SU-DHL-6 (cell line): ENCODE measurements at regions not wholly inside any gene's neighbourhood (a gene's known extent, or its start where the extent isn't known, plus 50 kb on each side); places are given as distances from the start of the nearest gene placed in this dataset.

Source experiments
- H2AFZ ChIP-seq: fragments of 200-600 bp; sonication (generic); 2 replicates; pipeline ENCODE4 v1.6.1; 2014; ENCODE audit warnings: low read depth, mild to moderate bottlenecking, moderate library complexity, mixed read lengths, antibody characterized with exemption, low read length; ENCODE audit not compliant: severe bottlenecking
- H3F3A ChIP-seq: fragments of 200-600 bp; shearing (Covaris generic); 2 replicates; pipeline ENCODE4 v1.6.0; 2016; ENCODE audit warnings: antibody characterized with exemption, mild to moderate bottlenecking; ENCODE audit not compliant: insufficient read depth
- H3K27ac ChIP-seq: fragments of 200-600 bp; sonication (generic); 2 replicates; pipeline ENCODE4 v1.5.1; 2016; ENCODE audit warnings: low read depth, mild to moderate bottlenecking, low read length, moderate library complexity, mixed read lengths
- H3K27me3 ChIP-seq: fragments of 200-600 bp; sonication (generic), shearing (Covaris generic); 2 replicates; pipeline ENCODE4 v1.6.0; 2014; ENCODE audit warnings: mild to moderate bottlenecking, low read length
- H3K36me3 ChIP-seq: fragments of 200-600 bp; sonication (generic); 2 replicates; pipeline ENCODE4 v1.6.1; 2014; ENCODE audit warnings: mild to moderate bottlenecking, low read length, mixed read lengths
- H3K4me2 ChIP-seq: fragments of 300-600, 200-600 bp; shearing (Covaris generic), sonication (generic); 2 replicates; pipeline ENCODE4 v1.6.0; 2014; ENCODE audit warnings: low read length, low read depth, mild to moderate bottlenecking; ENCODE audit not compliant: poor library complexity, severe bottlenecking
- H3K4me3 ChIP-seq: fragments of 200-600 bp; sonication (generic); 2 replicates; pipeline ENCODE4 v1.5.1; 2014; ENCODE audit warnings: antibody characterized with exemption, low read length, mild to moderate bottlenecking, mixed read lengths; ENCODE audit not compliant: insufficient read depth, poor library complexity, severe bottlenecking
- H3K79me2 ChIP-seq: fragments of 200-600 bp; sonication (generic); 2 replicates; pipeline ENCODE4 v1.6.1; 2014; ENCODE audit warnings: mild to moderate bottlenecking, low read length, moderate library complexity; ENCODE audit not compliant: insufficient read depth
- H3K9ac ChIP-seq: fragments of 200-600 bp; sonication (generic); 2 replicates; pipeline ENCODE4 v1.7.0; 2014; ENCODE audit warnings: mild to moderate bottlenecking, low read length
- H3K9me2 ChIP-seq: fragments of 200-600 bp; sonication (generic); replicated peaks from 2 replicates; pipeline ENCODE4 v1.6.1; 2014; ENCODE audit warnings: low read length; ENCODE audit not compliant: insufficient read depth
- H3K9me3 ChIP-seq: fragments of 200-600 bp; sonication (generic); 2 replicates; pipeline ENCODE4 v1.6.1; 2014; ENCODE audit warnings: low read length, mixed read lengths; ENCODE audit not compliant: insufficient read depth
- H4K20me1 ChIP-seq: fragments of 200-600 bp; sonication (generic); 2 replicates; pipeline ENCODE4 v1.6.1; 2014; ENCODE audit warnings: low read depth, mild to moderate bottlenecking, antibody characterized with exemption, low read length, moderate library complexity, mixed read lengths
- EZH2phosphoT487 ChIP-seq: fragments of 200-600 bp; sonication (generic), shearing (Covaris generic); conservative IDR thresholded peaks from 2 replicates; pipeline ENCODE4 v1.6.1; 2018; ENCODE audit warnings: mild to moderate bottlenecking, antibody characterized with exemption, low read length, moderate library complexity, mixed read lengths
- TF ChIP-seq, protein P1 (sequence below): fragments of 200-600 bp; sonication (generic); IDR thresholded peaks from one replicate; pipeline ENCODE4 v1.5.1; 2017; ENCODE audit warnings: antibody characterized with exemption, mild to moderate bottlenecking, low read length, moderate library complexity; ENCODE audit not compliant: insufficient read depth, poor library complexity, severe bottlenecking

- Histone ChIP-seq H3K36me3 (no peaks in the 10 kb centered on the region), H3F3A (no peaks in the 10 kb centered on the region), H3K9me3 (no peaks in the 10 kb centered on the region), H3K9ac (no peak overlapping the region), H3K79me2 (no peaks in the 10 kb centered on the region), H3K27ac (no peak overlapping the region), H4K20me1 (no peaks in the 10 kb centered on the region), H3K4me2 (no peak overlapping the region), H3K4me3 (no peak overlapping the region), H3K9me2 (no peaks in the 10 kb centered on the region), H3K27me3 (no peaks in the 10 kb centered on the region), H2AFZ (no peak overlapping the region)
- TF ChIP-seq EZH2phosphoT487 = no peak
- TF ChIP-seq, protein P1, sequence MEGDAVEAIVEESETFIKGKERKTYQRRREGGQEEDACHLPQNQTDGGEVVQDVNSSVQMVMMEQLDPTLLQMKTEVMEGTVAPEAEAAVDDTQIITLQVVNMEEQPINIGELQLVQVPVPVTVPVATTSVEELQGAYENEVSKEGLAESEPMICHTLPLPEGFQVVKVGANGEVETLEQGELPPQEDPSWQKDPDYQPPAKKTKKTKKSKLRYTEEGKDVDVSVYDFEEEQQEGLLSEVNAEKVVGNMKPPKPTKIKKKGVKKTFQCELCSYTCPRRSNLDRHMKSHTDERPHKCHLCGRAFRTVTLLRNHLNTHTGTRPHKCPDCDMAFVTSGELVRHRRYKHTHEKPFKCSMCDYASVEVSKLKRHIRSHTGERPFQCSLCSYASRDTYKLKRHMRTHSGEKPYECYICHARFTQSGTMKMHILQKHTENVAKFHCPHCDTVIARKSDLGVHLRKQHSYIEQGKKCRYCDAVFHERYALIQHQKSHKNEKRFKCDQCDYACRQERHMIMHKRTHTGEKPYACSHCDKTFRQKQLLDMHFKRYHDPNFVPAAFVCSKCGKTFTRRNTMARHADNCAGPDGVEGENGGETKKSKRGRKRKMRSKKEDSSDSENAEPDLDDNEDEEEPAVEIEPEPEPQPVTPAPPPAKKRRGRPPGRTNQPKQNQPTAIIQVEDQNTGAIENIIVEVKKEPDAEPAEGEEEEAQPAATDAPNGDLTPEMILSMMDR = no peak
Observed at GRCh38 chr7:45413419-45413818, 160.7 kb upstream of the ADCY1 start.

DNA sequence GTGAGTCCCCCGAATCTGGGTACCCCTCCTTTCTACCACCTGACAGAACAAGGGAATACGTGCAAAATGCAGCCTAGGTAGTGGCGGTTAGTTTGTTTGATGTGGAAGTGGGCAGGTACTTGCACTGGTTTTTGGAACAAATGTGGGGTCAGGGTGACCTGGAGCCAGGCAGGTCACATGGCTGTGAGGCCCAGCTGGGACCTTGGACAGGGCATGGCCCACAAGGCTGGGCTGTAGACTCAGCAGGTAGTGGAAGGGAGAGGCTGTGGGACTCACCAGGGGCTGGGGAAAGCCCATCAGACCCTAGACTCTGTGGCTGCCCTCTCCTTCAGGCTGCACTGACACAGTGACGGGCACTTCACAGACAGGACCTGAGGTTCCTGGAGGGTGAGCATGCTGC is 159.9 kb upstream of the ADCY1 start:
- no peaks in the 10 kb centered on the region for H3K36me3 ChIP-seq
- no peak overlapping the region for H3K9ac ChIP-seq
- no peak overlapping the region for H3K4me2 ChIP-seq
- no peaks in the 10 kb centered on the region for H3K27me3 ChIP-seq
- H2AFZ ChIP-seq = no peak overlapping the region
- no peaks in the 10 kb centered on the region for H4K20me1 ChIP-seq
- H3F3A ChIP-seq = no peaks in the 10 kb centered on the region
- H3K27ac ChIP-seq = no peak overlapping the region
- no peak overlapping the region for H3K4me3 ChIP-seq
- H3K9me3 ChIP-seq = no peaks in the 10 kb centered on the region
- no peaks in the 10 kb centered on the region for H3K9me2 ChIP-seq
- no peaks in the 10 kb centered on the region for H3K79me2 ChIP-seq
- TF ChIP-seq, protein P1 = no peak
- TF ChIP-seq EZH2phosphoT487 = no peak

DNA sequence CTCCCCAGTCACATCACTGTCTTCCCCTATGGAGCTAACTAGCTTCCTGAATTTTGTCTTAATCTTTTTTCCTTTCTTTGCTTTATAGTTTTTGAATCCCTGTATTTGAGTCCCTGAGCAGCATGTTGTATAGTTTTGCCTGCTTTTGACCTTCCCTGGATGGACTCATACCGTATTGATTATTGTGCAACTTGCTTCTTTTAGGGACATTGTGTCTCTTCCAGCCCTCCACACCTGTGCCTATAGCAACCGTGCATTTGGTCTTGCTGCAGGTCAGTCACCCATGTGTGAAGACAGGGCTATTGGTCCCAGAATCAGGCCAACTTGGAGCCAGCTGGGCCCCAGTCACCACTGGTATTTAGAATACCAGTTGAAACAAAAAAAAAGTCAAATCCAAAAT is 158.9 kb upstream of the ADCY1 start:
- H3K4me3 ChIP-seq = no peak overlapping the region
- H3K79me2 ChIP-seq = no peaks in the 10 kb centered on the region
- H3K9me3 ChIP-seq = no peaks in the 10 kb centered on the region
- H3K27ac ChIP-seq = no peak overlapping the region
- no peak overlapping the region for H3K4me2 ChIP-seq
- H3F3A ChIP-seq = no peaks in the 10 kb centered on the region
- H2AFZ ChIP-seq = no peak overlapping the region
- H3K36me3 ChIP-seq = no peaks in the 10 kb centered on the region
- no peak overlapping the region for H3K9ac ChIP-seq
- no peaks in the 10 kb centered on the region for H4K20me1 ChIP-seq
- TF ChIP-seq, protein P1 = no peak
- no peak for TF ChIP-seq EZH2phosphoT487
- no peaks in the 10 kb centered on the region for H3K9me2 ChIP-seq
- H3K27me3 ChIP-seq = no peaks in the 10 kb centered on the region
